GM10266 (cell line): ENCODE measurements at regions not wholly inside any gene's neighbourhood (a gene's known extent, or its start where the extent isn't known, plus 50 kb on each side); places are given as distances from the start of the nearest gene placed in this dataset.

Experiments used
- DNase-seq: peaks from one replicate; pipeline ENCODE4 v3.0.0; 2012; ENCODE audit errors: extremely low spot score
- TF ChIP-seq, protein P1 (sequence below): IDR thresholded peaks from 2 replicates; pipeline ENCODE4 v1.5.1; 2012; ENCODE audit warnings: mild to moderate bottlenecking, low read depth; ENCODE audit not compliant: control insufficient read depth, insufficient read depth; ENCODE audit errors: missing control alignments

DNA sequence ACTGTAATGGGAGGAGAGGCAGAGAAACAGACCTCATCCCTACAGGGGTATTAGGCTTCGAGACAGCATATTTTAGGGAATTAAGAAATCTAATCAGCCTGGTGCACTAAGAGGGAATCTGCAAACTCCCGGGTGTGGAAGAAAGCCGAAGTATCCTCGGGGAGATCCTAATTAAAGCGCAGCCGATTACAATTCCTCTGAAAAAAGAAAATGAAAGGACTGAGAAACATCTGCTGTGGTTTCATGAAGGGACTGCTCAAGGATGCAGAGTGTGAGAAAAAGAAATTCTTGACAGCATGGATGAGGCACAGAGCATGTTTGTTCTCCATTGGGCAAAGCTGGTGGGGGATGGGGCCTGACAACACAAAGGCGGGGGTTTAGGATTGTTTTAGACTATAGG lies 290.0 kb upstream of the LARGE1 start:
- TF ChIP-seq, protein P1, sequence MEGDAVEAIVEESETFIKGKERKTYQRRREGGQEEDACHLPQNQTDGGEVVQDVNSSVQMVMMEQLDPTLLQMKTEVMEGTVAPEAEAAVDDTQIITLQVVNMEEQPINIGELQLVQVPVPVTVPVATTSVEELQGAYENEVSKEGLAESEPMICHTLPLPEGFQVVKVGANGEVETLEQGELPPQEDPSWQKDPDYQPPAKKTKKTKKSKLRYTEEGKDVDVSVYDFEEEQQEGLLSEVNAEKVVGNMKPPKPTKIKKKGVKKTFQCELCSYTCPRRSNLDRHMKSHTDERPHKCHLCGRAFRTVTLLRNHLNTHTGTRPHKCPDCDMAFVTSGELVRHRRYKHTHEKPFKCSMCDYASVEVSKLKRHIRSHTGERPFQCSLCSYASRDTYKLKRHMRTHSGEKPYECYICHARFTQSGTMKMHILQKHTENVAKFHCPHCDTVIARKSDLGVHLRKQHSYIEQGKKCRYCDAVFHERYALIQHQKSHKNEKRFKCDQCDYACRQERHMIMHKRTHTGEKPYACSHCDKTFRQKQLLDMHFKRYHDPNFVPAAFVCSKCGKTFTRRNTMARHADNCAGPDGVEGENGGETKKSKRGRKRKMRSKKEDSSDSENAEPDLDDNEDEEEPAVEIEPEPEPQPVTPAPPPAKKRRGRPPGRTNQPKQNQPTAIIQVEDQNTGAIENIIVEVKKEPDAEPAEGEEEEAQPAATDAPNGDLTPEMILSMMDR = no peak

DNA sequence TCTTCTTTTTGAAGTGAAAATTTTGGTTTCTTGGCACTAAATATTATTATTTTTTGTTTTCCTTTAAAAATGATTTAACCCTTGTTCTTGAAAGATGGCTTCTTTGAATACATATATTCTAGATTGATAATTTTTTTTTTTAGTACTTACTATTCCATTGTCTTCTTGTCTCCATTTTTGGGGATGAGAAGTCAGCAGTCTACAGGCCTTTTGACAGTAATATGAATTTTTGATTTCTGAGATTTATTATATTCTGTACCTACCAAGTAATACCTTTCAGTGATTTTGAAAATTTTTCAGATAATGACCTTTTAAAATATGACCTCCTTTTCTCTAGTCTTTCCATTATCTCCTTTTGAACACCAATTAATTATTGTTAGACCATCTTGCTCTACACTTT lies 294.1 kb upstream of the LARGE1 start:
- no peak for DNase-seq
- TF ChIP-seq, protein P1 = no peak

More for the DNA sequence above, 290.0 kb upstream of the LARGE1 start:
- no peak for DNase-seq

DNA sequence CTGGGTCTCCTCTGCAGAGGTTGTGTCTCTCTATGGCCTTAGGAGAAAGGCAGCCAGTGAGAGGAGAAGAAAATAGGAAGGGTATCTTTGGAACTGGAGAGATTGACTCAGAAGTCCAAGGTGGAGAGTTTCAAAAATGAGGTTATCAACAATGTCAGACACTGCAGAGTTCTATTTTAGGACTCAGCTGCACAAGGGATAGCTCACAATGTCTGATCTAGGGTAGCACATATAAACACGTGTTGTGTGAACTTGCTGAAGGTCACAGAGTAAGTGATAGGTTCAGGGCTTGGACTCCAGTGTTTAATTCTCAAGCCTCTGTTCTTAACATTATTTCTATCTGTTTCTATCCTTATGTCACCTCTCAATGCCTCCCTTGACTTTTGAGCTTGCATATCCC lies 305.0 kb upstream of the LARGE1 start:
- TF ChIP-seq, protein P1 = no peak
- no peak for DNase-seq

DNA sequence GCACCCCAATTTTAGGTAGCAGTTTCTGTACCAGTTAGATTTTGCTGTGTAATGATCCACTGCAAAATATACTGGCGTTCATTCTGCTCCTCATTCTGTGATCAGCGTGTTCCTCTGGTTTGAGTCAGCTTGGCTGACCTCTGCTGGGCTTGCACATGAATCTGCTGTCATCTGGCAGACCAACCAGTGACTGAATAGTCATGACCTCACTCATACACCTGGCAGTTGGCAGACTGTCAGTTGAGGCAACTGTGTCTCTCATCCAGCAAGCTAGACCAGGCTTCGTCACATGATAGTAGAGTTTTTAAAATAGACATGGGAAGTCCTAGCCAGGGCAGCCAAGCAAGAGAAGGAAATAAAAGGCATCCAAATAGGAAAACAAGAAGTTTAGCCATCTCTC lies 316.3 kb upstream of the LARGE1 start:
- DNase-seq = no peak
- TF ChIP-seq, protein P1 = no peak

DNA sequence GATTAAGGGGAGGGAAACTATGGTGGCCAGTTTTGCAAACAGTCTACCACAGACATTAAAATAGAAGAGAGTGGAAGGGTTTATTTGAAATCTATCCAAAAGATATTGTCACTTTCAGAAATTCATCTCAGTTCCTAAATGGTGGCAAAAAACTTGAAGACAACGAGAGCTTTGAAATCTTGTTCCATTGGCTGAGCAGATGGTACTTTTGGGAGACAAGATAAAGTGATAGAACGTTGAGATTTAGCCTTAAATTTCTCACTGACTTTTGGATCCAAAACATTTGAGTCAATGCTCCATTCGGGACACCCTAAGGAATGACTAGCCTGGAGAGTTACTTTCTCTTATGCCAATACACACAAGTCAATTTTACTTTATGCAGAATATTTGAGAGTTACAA lies 319.1 kb upstream of the LARGE1 start:
- TF ChIP-seq, protein P1 = no peak

DNA sequence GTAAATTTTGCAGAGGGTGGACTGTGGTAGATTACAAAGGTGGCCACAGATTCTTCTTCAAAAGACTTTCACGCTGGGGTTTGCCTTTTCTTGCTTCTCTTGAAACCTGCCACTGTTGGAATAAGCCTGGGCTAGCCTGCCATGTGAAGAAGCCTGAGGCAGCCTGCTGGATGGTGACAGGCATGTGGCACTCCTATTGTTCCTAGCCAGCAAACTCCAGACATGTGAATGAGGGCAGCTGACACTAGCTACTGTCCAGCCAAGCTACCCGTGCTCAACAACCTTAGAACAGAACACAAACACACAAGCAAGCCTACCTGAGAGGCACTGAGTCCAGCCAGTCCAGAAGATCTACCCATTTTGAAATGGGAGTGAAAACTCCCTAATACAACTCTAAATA lies 322.7 kb upstream of the LARGE1 start:
- TF ChIP-seq, protein P1 = no peak
- DNase-seq = no peak

More for the DNA sequence above, 319.1 kb upstream of the LARGE1 start:
- no peak for DNase-seq

DNA sequence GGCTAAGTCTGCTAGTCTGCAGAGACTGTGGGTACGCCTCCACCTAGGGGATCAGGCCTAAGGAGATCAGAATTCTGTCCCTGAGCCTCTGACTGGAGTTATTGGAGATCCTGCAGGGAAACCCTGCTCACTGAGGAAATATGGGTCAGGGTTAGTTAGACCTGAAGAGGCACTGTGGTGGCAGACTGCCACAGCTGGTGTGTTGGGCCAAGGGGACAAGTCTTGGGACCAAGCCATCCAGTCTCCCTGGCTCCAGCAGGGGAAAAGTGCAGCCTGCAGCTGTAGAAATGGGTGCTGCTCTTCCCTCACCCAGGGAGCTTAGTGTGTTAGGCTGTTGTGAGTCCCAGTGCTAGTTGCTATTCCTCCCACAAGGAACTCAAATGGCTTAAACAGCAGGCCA lies 334.8 kb upstream of the LARGE1 start:
- TF ChIP-seq, protein P1 = no peak
- DNase-seq = no peak
